Stimulated activated CD8-positive, alpha-beta memory T cell treated with anti-CD3 and anti-CD28 coated beads, Interleukin-4, amount 100 ng/mL, for 1 hour (primary cell): ENCODE measurements at regions not wholly inside any gene's neighbourhood (a gene's known extent, or its start where the extent isn't known, plus 50 kb on each side); places are given as distances from the start of the nearest gene placed in this dataset.
"Not testable (repeated sequence)": the region's sequence is repeated elsewhere in the genome, so short reads cannot be mapped to it uniquely, and the experiment has no call there.

ENCODE experiments used
- DNase-seq, 2 donors: peaks; one replicate each; pipeline ENCODE4 v3.0.0-alpha.2; 2020; ENCODE audit warnings: low read depth in 2 of 2, low spot score in 1 of 2

DNA sequence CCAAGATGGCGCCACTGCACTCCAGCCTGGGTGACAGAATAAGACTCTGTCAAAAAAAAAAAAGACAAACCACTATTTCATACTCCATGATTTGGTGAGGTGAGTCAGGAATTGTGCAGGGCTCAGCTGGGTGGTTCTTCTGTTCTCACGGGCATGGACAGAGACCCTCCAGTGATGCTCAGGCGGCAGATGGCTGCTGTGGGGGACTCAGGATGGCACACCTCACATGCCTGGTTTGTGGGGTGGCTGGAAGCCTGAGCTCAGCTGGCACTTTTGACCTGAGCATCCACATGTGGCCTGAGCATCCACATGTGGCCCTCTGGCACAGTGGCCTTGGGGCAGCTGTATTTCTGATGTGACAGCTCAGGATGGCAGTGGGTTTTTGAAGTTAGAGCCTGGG lies 217.2 kb downstream of the IRX2 start:
- DNase-seq: no peak

DNA sequence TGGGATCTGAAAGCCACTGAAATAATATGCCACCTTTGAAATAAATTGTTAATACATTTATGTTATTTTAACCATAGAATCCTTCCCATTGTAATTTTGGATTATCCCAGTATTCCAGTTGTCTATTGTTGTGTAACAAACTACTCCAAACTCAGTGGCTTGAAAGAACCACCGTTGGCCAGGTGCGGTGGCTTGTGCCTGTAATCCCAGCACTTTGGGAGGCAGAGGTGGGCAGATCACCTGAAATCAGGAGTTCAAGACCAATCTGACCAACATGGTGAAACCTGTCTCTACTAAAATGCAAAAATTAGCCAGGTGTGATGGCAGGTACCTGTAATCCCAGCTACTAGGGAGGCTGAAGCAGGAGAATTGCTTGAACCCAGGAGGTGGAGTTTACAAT lies 217.6 kb downstream of the IRX2 start:
- not testable (repeated sequence) for DNase-seq

DNA sequence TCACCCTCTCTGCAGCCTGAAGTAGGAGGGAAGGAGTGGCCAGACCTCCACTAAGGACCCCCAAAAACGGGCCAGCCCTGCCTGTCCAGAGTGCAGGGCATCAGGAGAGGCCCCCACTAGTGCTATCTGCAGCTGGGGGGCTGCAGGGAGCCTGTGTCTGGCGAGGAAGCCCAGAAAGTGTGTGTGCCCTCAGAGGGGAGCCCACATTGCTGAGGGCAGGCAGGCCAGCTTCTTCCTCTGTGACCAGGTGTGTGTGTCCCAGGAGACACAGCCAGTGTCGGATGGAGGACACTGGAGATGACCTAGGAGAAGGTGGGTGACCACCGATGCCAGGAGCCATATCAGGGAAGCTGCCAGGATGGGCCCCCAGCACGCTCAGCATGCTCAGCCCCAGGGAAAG lies 218.7 kb downstream of the IRX2 start:
- no peak for DNase-seq

DNA sequence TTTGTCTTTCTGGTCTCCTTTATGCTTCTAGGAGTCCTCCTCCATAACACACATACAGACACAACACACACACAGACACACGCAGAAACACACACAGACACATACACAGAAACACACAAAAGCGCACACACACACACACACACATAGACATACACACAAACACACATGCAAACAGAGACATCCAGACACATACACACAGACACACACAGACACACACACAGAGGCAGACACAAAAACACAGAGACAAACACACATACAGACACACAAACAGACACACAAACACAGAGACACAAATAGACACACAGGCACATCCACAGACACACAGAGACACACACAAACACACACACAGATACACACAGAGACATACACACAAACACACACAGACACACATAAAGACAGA lies 220.2 kb downstream of the IRX2 start:
- no peak for DNase-seq

DNA sequence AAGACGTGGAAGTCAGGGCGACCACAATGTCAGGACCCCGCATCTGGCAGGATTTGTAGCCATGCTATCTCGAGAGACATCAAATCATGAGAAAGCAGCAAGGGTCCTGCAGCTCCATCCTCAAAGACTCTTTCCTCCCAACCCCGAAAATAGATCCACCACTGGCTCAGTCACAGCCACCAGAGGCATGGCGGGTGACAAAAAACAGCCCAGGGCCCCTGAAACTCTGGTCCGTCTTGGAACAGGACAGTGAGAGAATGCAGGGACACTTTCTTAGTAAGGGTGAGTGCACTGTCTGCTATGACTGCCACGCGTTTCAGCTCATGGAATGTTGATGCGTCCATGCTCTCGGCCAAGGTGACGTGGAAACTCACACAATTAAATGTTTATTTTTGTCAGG lies 220.9 kb downstream of the IRX2 start:
- no peak for DNase-seq

DNA sequence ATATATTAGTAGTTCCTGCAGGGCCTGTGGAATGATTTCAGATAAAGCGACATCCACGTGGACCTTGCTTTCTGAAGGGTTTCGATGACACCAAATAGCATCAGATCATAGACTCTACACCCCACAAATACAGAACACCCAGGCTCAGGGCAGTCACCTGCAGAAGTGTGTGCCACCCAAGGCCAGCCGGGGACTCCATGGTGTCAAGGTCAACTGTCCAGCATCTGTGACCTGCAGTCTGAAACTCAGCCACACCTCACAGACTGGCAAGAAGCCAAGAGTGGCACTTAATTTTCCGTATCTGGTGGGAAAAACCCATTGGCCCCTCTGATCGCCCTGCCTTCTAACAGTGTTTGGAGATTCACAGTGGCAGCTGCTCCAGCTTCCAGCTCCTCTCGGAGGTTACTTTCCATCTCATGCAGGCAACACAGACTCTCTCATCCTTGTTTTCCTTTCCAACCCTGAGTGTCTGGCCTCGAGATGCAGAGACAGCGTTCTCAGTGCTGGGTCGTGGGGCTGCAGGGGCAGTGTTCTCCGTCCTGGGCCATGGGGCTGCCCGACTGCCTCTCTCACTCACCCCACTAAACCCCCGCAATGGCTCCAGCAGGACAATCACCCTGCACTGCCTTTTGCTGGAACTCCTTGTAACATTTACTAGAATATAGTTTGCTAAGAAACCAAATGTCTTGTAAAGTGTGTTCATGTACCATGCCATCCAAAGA lies 221.9 kb downstream of the IRX2 start:
- DNase-seq: no peak

DNA sequence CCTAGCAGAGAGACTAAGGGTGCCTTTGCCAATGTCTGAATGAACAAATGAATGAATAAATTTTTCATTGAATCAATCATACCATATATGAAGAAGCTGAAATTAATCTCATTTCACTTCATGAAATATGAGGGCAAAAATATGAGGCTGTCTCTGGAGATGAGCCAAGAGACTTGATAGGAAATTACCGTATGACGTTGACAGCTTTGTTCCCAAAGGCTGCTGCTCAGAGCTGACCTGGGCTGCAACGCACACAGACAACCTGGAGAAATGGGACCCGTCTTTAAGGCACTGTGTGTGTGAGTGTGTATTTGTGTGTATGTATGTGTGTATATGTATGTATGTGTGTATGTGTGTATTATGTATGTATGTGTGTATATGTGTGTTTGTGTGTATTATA lies 226.1 kb downstream of the IRX2 start:
- no peak for DNase-seq

DNA sequence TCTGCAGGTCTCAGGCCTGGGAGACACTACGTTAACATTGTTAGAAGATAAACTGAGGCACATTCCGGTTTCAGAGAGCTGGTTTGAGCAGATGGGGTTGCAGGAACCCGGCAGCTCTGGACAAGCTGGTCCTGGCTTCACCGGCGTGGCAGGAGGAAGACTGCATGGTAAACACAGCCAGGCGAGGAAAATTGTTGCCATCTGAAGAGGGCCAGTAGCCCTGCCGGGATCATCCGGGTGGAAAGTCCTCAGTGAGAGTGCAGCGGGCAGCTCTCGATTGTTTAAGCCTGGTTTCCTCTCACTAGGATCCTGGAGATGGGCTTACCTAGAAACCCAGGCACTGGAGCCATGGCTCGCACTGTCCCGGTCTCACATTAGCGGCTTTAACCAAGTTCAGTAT lies 226.9 kb downstream of the IRX2 start:
- DNase-seq: no peak

DNA sequence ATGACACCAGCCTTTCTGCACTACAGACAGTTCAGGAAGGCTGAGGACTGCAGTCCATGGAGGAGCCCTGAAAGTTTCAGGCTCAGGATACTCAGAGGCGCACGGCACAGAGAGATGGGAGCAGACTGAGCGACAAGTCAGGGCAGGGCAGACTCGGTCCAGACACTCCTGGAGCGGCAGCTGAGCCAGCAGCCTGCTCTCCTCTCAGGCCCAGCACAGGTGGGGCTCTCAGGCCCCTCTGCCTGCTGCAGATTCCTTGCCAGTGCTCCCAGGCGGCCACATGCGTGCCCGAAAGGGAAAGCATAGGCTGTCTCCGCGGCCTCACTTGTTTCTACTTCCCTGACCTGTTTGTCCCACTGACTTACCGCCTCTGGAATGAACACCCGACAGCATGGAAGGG lies 228.3 kb downstream of the IRX2 start:
- no peak for DNase-seq

DNA sequence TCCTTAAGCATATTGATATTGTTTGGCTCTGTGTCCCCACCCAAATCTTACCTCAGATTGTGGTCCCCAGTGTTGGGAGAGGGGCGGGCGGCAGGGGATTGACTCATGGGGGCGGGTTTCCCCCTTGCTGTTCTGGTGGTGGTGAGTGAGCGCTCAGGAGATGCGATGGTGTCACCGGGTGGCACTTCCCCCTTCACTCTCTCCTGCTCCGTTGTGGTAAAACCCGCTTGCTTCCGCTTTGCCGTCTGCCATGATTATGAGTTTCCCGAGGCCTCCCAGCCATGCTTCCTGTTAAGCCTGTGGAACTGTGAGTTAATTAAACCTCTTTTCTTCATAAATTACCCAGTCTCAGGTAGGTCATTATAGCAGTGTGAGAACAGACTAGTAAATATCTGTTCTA lies 229.1 kb downstream of the IRX2 start:
- DNase-seq: no peak

DNA sequence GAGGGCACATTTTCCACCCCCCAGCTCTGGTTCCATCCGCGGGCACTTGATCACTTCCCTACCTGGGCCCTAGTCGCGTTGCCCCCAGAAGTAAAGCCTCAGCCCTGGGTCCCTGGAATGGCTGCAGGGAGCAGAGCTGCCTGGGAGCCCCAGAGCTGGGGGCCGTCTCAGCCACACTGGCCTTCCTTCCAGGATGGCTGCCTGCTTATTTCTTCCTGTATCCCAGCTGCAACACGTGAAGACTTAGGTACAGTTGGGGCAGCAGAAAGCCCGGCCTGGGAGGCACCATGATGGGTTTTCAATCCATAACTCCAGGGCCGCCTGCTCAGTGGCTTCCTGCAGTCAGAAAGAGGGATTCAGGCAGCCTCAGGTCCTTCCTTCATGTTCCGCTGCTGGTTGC lies 232.3 kb downstream of the IRX2 start:
- no peak for DNase-seq

DNA sequence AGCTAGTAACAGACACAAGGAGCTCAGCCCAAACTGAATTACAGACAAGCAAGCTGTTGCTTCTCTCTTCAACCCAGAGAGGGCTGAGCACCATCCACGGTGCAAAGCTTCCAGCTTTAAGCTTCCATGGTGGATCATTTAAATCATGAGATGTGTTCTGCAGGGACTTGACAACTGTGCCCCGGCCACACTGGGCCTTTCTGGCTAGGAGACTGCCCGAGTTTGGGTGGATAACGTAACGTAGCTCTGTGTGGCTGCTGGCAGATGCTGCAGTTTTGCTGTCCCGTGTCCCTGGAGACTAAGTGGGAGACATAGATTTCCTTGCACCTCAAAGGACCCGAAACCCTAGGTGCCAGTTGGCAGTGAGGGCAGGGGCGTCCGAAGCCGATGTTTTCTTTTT lies 234.0 kb downstream of the IRX2 start:
- no peak for DNase-seq

DNA sequence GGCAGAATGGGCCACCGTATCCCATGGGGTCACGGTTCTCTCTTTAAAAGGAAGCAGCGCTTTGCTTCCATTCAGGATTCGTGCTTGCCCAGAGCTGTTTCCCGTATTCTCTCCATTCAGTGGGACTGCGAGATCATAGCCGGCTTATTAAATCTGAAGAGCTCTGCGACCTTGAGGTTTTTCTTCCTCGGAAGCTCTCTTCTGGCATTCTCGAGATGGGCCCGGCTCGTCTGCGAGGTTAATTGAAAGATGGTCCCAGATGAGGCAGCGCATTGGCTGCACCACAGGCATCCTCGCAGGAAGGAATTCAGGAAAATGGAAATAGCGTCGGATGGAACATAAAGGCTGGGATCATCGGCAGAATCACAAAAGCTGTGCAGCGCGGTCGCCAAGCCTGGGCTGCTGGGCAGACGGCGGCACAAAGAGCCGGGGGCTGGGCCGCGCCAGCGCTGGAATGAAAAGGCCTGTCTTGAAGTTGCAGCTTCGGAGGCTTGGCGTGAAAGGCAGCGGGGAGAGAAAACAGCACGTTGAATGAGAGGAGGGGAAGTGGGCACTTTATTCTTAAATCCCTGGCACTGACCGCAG lies 236.2 kb downstream of the IRX2 start:
- no peak for DNase-seq

DNA sequence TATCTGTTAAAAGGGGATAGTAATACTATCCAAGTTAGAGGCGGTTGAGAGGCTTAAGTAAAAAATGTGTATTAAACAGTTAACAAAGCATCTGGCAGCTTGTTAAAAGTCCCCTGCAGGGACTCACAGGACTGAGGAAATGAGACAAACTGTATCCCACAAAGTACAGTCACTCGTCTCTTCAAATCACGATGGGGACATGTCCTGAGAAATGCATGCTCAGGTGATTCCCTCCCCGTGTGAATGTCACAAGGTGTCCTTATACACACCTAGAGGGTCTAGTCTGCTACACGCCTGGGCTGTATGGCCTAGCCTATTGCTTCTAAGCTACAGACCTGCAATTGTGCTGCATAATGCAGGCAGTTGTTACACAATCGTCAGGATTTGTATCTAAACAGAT lies 237.0 kb downstream of the IRX2 start:
- DNase-seq: no peak

DNA sequence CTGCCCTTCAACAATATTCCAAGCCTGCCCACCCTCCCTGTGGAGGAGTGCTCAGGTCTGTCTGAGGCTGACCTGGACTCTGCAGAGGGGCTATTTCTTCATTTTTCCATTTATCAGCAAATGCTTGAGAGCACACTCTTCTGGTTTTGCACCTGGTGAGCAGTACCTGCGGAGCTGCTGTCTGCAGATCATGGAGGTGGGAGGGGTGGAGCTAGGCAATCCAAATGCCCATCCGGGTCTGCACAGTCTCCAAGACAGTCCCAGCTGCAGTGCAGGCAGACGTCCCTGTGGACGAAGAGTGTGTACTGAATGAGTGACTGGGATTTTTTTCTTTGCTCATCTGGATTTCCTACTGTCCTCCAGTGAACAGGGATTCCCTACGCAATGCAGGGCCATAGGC lies 239.8 kb downstream of the IRX2 start:
- no peak for DNase-seq

DNA sequence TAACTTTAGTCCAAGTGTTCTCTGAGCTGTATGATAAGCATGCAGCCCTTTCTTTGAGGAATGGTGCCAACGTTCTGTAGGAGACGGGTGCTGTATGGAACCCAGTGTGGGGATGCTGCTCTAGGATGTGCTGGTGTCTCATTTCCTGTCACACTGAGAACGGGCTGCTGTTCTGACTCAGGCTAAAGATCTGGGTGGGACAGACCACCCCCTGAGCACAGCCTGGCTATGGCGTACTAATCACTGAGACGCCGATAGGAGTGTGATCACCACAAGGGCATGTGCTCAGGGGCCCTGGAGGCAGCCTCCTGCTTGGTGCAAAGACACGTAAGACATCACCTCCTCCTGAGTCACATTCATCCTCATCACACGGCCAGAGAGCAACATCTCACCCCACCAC lies 240.4 kb downstream of the IRX2 start:
- DNase-seq: no peak

DNA sequence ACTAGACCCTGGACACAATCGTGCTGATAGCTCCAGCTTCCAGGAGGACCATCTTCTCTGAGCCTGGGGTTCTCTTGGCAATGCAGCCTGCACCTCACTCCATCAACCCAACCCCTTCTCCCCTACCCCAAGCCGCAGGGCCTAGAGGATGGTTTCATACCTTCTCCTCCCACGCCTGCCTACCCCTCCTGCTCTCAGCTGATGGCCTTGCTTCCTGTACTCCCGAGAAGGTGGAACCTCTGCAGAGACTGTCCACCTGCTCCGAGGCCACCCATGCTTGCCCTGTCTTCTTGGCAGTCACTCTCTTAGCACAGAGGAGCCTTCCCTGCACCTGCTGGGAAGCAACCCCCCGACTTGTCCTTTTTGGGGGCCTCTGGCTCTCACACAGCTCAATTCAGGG lies 241.9 kb downstream of the IRX2 start:
- no peak for DNase-seq

DNA sequence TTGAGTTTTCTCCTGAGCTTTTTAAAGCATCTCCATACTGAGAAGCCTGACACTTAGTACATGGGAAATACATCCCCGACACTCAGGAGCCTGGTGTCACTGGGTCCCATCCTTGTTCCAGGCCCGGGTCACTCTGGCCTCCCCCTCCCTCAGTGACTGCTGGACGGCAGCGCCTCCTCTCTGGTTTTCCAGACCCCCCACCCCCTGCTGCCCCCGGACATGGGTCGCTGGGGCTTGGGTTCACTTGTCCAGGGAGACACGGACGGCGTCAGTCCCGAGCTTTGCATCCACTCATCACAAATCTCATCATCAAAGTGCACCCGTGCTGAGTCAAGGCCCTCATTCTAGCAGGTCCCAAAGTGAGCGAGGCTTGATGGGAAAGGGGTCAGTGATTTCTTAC lies 243.0 kb downstream of the IRX2 start:
- no peak for DNase-seq

DNA sequence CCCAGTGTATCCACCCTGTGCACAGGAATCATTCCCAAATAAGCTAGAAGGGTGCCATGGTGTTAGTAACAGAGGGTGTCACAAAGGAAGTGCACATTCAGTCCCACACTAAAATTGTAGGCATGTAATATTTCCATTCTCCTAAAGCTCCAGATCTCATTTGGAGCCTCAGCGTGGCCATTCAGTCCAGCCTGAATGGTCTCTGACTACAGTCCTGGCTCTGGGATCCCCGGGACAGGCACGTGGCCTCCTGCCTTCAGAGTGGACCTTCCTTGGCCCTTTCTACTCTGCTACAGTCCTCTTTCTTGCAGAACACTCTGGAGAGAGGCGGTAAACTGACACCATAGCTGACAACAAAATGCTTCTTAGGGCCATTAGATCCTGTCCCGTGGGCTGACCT lies 243.9 kb downstream of the IRX2 start:
- DNase-seq: no peak

DNA sequence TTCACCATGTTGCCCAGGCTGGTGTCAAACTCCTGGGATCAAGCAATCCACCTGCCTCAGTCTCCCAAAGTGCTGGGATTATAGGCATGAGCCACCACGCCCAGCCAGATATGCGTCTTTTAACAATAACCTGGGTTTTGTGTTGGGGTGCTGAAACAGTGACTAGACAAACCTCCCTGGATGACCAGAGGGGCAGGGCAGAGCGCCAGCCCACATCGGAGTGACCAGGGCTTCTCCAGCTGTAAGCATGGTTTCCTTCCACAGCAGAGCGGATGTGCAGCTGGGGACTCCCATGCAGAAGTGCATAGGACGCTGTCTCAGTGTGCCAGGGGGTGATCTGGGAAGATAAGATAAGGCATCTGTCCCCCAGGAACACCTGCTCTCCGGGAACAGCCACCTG lies 244.9 kb downstream of the IRX2 start:
- no peak for DNase-seq

DNA sequence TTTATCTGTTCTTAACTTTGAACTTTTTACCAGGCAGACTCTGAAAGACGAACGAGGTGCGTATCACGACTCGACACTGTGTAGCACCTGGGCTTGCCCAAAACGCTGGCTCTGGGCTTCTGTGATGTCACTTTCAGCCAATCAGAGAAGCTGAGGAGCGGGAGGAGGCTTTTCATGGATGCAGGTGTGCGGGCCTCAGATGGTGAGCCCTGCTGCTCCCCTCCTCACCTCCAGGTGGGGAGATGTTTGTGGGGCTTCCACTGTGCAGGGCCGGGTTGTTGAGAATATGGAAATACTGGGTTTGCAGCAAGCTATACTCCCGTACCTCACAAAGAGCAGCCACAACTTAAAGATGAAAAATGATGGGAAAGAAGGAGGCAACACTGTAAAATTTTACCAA lies 246.3 kb downstream of the IRX2 start:
- no peak for DNase-seq

DNA sequence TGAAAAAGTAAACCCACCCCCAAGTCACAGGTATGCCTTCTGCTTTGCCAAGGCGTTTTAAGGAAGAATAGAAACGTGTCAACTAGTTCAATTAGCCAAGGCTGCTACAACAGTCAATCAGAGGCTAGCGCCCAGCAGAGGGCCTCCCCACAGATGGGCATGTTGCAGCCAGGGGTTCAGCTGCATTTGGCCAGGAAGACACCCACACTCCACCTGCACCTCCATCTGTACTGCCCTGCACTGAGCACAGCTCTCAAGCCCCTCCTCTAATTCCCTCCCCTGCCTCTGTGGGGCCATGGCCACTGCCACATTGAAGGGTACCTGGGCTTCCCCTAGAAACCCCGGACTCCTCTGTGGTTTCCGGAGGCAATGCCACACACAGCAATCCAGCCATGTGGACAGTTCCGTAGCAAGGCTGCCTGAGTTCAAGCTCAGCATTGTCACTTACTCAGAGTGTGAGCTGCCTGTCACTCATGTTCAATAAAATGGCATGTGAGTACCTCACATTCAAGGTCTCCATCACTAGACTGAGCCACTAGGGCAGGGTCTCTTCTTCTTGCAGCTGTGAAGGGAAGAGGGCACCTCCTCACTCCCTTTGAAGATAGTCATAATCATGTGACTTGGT lies 248.4 kb downstream of the IRX2 start:
- DNase-seq: no peak

DNA sequence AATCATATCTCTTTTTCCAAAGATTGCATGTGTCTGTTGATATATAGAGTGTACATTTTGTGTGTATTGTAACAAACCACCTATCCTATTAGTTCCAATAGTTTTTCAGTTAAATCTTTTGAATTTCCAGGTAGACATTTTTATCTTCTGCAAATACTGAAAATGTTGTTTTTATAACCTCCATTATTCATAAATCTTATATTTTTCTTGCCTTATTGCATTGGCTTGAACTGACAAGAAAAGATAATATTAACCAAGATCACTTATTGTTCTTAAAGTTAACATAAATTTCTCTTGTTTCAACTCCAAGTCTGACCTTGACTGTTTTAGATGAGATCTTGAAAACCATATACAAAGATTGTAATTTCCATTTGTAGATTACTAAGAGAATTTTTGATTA lies 251.6 kb downstream of the IRX2 start:
- no peak for DNase-seq
